Activated CD8-positive, alpha-beta T cell treated with anti-CD3 and anti-CD28 coated beads for 36 hours (primary cell): ENCODE measurements at regions not wholly inside any gene's neighbourhood (a gene's known extent, or its start where the extent isn't known, plus 50 kb on each side); places are given as distances from the start of the nearest gene placed in this dataset.

Source experiments
- ATAC-seq: fragments of 200-7000 bp; cut with Tn5 transposase; one replicate; pipeline ENCODE4 v1.10.0; 2021; ENCODE audit warnings: mild to moderate bottlenecking, moderate library complexity
- CTCF ChIA-PET: fragments of 350-600 bp; sonication (Branson Sonifier 250); formaldehyde crosslinking; loops from one replicate; lab custom pipeline; 2021; ENCODE audit warnings: antibody characterized with exemption; lab: Charles Lee
- POLR2A ChIA-PET: fragments of 350-600 bp; sonication (Branson Sonifier 250); formaldehyde crosslinking; loops from one replicate; lab custom pipeline; 2021; ENCODE audit warnings: antibody characterized with exemption; lab: Charles Lee
- DNase-seq: peaks from one replicate; pipeline ENCODE4 v3.0.0-alpha.2; 2020
- H3K27ac Mint-ChIP-seq: one replicate; pipeline ENCODE4 v1.8.0; 2021; ENCODE audit warnings: mild to moderate bottlenecking, mixed read lengths
- H3K27me3 Mint-ChIP-seq: one replicate; pipeline ENCODE4 v1.8.0; 2021; ENCODE audit warnings: mixed read lengths
- H3K36me3 Mint-ChIP-seq: one replicate; pipeline ENCODE4 v1.8.0; 2021; ENCODE audit warnings: low read depth, mixed read lengths
- H3K4me1 Mint-ChIP-seq: one replicate; pipeline ENCODE4 v1.8.0; 2021; ENCODE audit warnings: low read depth, mixed read lengths
- H3K4me3 Mint-ChIP-seq: one replicate; pipeline ENCODE4 v1.8.0; 2021; ENCODE audit warnings: mild to moderate bottlenecking, moderate library complexity, mixed read lengths
- H3K9me3 Mint-ChIP-seq: one replicate; pipeline ENCODE4 v1.8.0; 2021; ENCODE audit warnings: mixed read lengths
- CTCF ChIP-seq: fragments of 200-600 bp; IDR thresholded peaks from one replicate; pipeline ENCODE4 v1.8.0; 2022; ENCODE audit warnings: antibody characterized with exemption, mild to moderate bottlenecking
- intact Hi-C: fragments of 100-400 bp; cut with micrococcal nuclease; formaldehyde crosslinking; loops from one replicate; pipeline ENCODE4 v1.10.0; 2022

DNA sequence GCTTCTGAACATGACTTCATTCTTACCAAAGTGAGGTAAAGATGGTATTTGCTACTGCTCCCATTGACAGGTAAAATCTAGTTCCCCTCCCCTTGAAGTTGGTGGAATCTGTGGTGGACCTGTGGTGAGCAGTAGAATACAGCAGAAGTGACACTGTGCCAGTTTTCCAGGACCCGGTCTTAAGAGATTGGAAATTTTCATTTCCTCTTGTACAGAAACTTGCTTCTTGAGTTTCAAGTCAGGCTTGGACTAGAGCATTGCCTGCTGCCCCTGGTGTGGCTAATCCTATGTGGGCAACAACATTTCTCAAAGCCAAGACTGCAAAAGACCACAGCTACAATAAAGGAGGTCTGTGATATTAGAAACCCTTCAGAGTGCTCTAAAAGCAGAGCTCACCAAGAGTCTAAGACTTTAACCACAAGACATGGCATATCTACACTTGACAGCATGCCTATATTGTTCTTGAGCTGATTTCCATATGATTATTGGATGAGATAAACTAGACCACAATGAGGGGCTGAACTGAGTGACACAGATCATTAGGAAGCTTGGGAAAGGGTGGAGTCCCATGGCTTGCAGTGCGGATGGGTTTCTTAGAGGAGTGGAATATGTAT is 458.1 kb downstream of the BCL11A start:
- H3K27ac Mint-ChIP-seq, result no peak overlapping the region
- H3K27me3 Mint-ChIP-seq, result no peaks in the 10 kb centered on the region
- H3K4me3 Mint-ChIP-seq, result no peak overlapping the region
- no peaks in the 10 kb centered on the region for H3K36me3 Mint-ChIP-seq
- intact Hi-C loops, result no loop called here
- TF ChIP-seq CTCF, result no peak
- ATAC-seq (no peak), DNase-seq (no peak)
- no peaks in the 10 kb centered on the region for H3K9me3 Mint-ChIP-seq
- POLR2A ChIA-PET, result no interaction called here
- CTCF ChIA-PET, result interaction anchor here (1.1 kb wide), 1 partner anchor 13 kb away, joined by 3 read pairs; no protein-coding TSS in a partner anchor
- no peaks in the 10 kb centered on the region for H3K4me1 Mint-ChIP-seq

GRCh38 chr2:60094450-60094929 is 459.0 kb downstream of the BCL11A start:
- Mint-ChIP-seq H3K36me3 (no peaks in the 10 kb centered on the region), H3K9me3 (no peaks in the 10 kb centered on the region), H3K4me3 (no peak overlapping the region), H3K27me3 (no peaks in the 10 kb centered on the region), H3K27ac (no peak overlapping the region), H3K4me1 (no peaks in the 10 kb centered on the region)
- ATAC-seq (no peak), DNase-seq (no peak)
- intact Hi-C loops, result no loop called here
- no peak for TF ChIP-seq CTCF
- CTCF ChIA-PET, result interaction anchor here (1.1 kb wide), 1 partner anchor 12 kb away, joined by 3 read pairs; no protein-coding TSS in a partner anchor
- POLR2A ChIA-PET, result no interaction called here

DNA sequence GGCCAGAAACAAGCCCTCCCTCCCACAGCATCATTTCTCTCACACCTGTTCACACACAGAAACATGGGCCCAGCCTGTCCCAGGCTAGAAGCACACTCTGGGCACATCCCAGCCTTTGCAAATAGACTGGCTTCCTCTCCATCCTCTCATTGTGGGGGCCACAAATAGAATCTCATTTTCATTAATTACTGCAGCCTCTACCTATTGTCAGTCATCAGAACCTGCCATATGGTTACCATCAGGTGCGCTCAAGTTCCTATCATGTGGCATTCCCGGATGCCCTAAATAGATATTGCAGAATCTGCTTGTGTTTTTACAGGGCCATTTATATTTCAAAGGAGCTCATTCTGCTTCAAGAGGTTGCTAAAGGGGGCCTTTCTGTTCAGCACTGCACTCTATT is 460.7 kb downstream of the BCL11A start:
- ATAC-seq (no peak), DNase-seq (no peak)
- intact Hi-C loops, result no loop called here
- Mint-ChIP-seq H3K27ac (no peak overlapping the region), H3K9me3 (no peaks in the 10 kb centered on the region), H3K4me1 (no peaks in the 10 kb centered on the region), H3K4me3 (no peak overlapping the region), H3K36me3 (no peaks in the 10 kb centered on the region), H3K27me3 (no peaks in the 10 kb centered on the region)
- POLR2A ChIA-PET, result no interaction called here
- CTCF ChIA-PET, result no interaction called here
- TF ChIP-seq CTCF, result no peak

- H3K27ac Mint-ChIP-seq, result no peak overlapping the region
Observed at GRCh38 chr2:60091894-60092293, 461.6 kb downstream of the BCL11A start.

More at GRCh38 chr2:60091894-60092293, 461.6 kb downstream of the BCL11A start:
- no peaks in the 10 kb centered on the region for H3K27me3 Mint-ChIP-seq
- H3K4me3 Mint-ChIP-seq, result no peak overlapping the region
- POLR2A ChIA-PET, result interaction anchor here (0.6 kb wide), 1 partner anchor 108 kb away, joined by 3 read pairs; no protein-coding TSS in a partner anchor
- no peaks in the 10 kb centered on the region for H3K4me1 Mint-ChIP-seq
- no peaks in the 10 kb centered on the region for H3K9me3 Mint-ChIP-seq
- CTCF ChIA-PET, result interaction anchor here (0.7 kb wide), 1 partner anchor 21 kb away, joined by 3 read pairs; no protein-coding TSS in a partner anchor
- intact Hi-C loops, result no loop called here
- no peaks in the 10 kb centered on the region for H3K36me3 Mint-ChIP-seq
- TF ChIP-seq CTCF, result no peak
- DNase-seq (no peak), ATAC-seq (no peak)
